ENCODE measurements at regions not wholly inside any gene's neighbourhood (a gene's known extent, or its start where the extent isn't known, plus 50 kb on each side); places are given as distances from the start of the nearest gene placed in this dataset.

- Histone ChIP-seq H3K79me2 (ENCODE audit: insufficient read depth, low read length) (no peaks in the 10 kb centered on the region), H4K20me1 (ENCODE audit: insufficient read depth, low read length) (no peaks in the 10 kb centered on the region), H3K9me2 (ENCODE audit: low read depth, low read length) (no peaks in the 10 kb centered on the region), H3K36me3 (ENCODE audit: insufficient read depth, low read length) (no peaks in the 10 kb centered on the region; the same call in 1 of the 2 replicates), H2AFZ (ENCODE audit: low read length) (no peak overlapping the region), H3K9me3 (ENCODE audit: low read length) (no peaks in the 10 kb centered on the region), H3K27me3 (ENCODE audit: insufficient read depth, low read length) (peaks cover 5% of the 10 kb centered on the region; the same call in 1 of the 2 replicates), H3K9ac (ENCODE audit: low read length) (no peak overlapping the region), H3K4me1 (ENCODE audit: insufficient read depth, low read length, severe bottlenecking) (no peaks in the 10 kb centered on the region), H3K4me2 (ENCODE audit: low read length) (no peak overlapping the region), H3F3A (ENCODE audit: insufficient read depth, low read length) (no peaks in the 10 kb centered on the region), H3K4me3 (ENCODE audit: low read depth, low read length, poor library complexity, severe bottlenecking) (no peak overlapping the region), H3K27ac (ENCODE audit: low read depth, low read length, poor library complexity, severe bottlenecking) (no peak overlapping the region)
- TF ChIP-seq EZH2 (IDR thresholded peaks at IDR 0.05; ENCODE audit: borderline replicate concordance, low read length) (no peak), CTCF (IDR thresholded peaks at IDR 0.05; ENCODE audit: low read length) (no peak)
These were observed 268.3 kb downstream of the TFAP2C start for GRCh38 chr20:56897318-56897957.

- TF ChIP-seq EZH2 (IDR thresholded peaks at IDR 0.05; ENCODE audit: borderline replicate concordance, low read length), result no peak
- TF ChIP-seq CTCF (IDR thresholded peaks at IDR 0.05; ENCODE audit: low read length), result no peak
- Histone ChIP-seq H3K9me2 (ENCODE audit: low read depth, low read length) (no peaks in the 10 kb centered on the region), H3K27ac (ENCODE audit: low read depth, low read length, poor library complexity, severe bottlenecking) (no peak overlapping the region), H3K4me1 (ENCODE audit: insufficient read depth, low read length, severe bottlenecking) (no peaks in the 10 kb centered on the region), H3K4me3 (ENCODE audit: low read depth, low read length, poor library complexity, severe bottlenecking) (no peak overlapping the region), H3K79me2 (ENCODE audit: insufficient read depth, low read length) (no peaks in the 10 kb centered on the region), H2AFZ (ENCODE audit: low read length) (no peak overlapping the region), H3K9me3 (ENCODE audit: low read length) (no peaks in the 10 kb centered on the region), H3F3A (ENCODE audit: insufficient read depth, low read length) (no peaks in the 10 kb centered on the region), H3K9ac (ENCODE audit: low read length) (no peak overlapping the region), H4K20me1 (ENCODE audit: insufficient read depth, low read length) (no peaks in the 10 kb centered on the region), H3K36me3 (ENCODE audit: insufficient read depth, low read length) (no peaks in the 10 kb centered on the region; the same call in 1 of the 2 replicates), H3K4me2 (ENCODE audit: low read length) (no peak overlapping the region), H3K27me3 (ENCODE audit: insufficient read depth, low read length) (peaks cover 5% of the 10 kb centered on the region; the same call in 1 of the 2 replicates)
These were observed 268.8 kb downstream of the TFAP2C start for GRCh38 chr20:56897958-56898349.

GRCh38 chr20:56899506-56899905, 270.4 kb downstream of the TFAP2C start:
- no peaks in the 10 kb centered on the region for H3K4me1 ChIP-seq (ENCODE audit: insufficient read depth, low read length, severe bottlenecking)
- no peak for TF ChIP-seq CTCF (IDR thresholded peaks at IDR 0.05; ENCODE audit: low read length)
- TF ChIP-seq EZH2 (IDR thresholded peaks at IDR 0.05; ENCODE audit: borderline replicate concordance, low read length), result no peak
- H3K27ac ChIP-seq (ENCODE audit: low read depth, low read length, poor library complexity, severe bottlenecking), result no peak overlapping the region
- H2AFZ ChIP-seq (ENCODE audit: low read length), result no peak overlapping the region
- H3K9me2 ChIP-seq (ENCODE audit: low read depth, low read length), result no peaks in the 10 kb centered on the region
- no peak overlapping the region for H3K4me2 ChIP-seq (ENCODE audit: low read length)
- no peaks in the 10 kb centered on the region for H3K79me2 ChIP-seq (ENCODE audit: insufficient read depth, low read length)
- H3K36me3 ChIP-seq (ENCODE audit: insufficient read depth, low read length), result no peaks in the 10 kb centered on the region
- no peak overlapping the region for H3K9ac ChIP-seq (ENCODE audit: low read length)
- H3K4me3 ChIP-seq (ENCODE audit: low read depth, low read length, poor library complexity, severe bottlenecking), result no peak overlapping the region
- no peaks in the 10 kb centered on the region for H3K27me3 ChIP-seq (ENCODE audit: insufficient read depth, low read length)
- no peaks in the 10 kb centered on the region for H4K20me1 ChIP-seq (ENCODE audit: insufficient read depth, low read length)
- H3F3A ChIP-seq (ENCODE audit: insufficient read depth, low read length), result no peaks in the 10 kb centered on the region
- no peaks in the 10 kb centered on the region for H3K9me3 ChIP-seq (ENCODE audit: low read length)
